GM13977 (cell line): ENCODE measurements at regions not wholly inside any gene's neighbourhood (a gene's known extent, or its start where the extent isn't known, plus 50 kb on each side); places are given as distances from the start of the nearest gene placed in this dataset.

Experiments
- DNase-seq: peaks from one replicate; pipeline ENCODE4 v3.0.0; 2012; ENCODE audit warnings: low spot score
- in situ Hi-C: fragments of 300-500 bp; cut with MboI; formaldehyde crosslinking; loops from one replicate; pipeline ENCODE4 v1.12.0; 2022; ENCODE audit warnings: low sequenced_read_pairs, low pct_unique_long_range_greater_than_20kb, mixed read lengths, inconsistent platforms; ENCODE audit not compliant: unreplicated experiment
- TF ChIP-seq, protein P1 (sequence below): IDR thresholded peaks from 2 replicates; pipeline ENCODE4 v1.5.1; 2012; ENCODE audit warnings: mild to moderate bottlenecking, control low read depth; ENCODE audit not compliant: insufficient read depth; ENCODE audit errors: extremely low read depth, missing control alignments

DNA sequence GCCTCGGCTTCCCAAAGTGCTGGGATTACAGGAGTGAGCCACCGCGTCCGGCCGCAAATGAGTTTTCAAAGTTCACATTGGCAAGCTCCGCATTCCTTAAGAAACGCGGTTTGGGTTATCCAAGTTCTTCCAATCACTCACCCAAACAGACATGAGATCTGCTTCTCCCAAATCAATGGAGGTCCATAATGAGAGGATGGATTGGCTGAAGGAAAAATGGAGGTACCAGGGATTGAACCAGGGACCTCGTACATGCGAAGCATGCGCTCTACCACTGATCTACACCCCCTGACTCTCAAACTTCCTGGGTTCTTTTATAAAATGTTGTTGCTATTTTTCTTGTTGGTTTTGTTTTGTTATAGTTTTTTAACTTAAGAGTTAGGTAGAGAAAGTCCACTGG lies 170.0 kb downstream of the GPX5 start:
- TF ChIP-seq, protein P1, sequence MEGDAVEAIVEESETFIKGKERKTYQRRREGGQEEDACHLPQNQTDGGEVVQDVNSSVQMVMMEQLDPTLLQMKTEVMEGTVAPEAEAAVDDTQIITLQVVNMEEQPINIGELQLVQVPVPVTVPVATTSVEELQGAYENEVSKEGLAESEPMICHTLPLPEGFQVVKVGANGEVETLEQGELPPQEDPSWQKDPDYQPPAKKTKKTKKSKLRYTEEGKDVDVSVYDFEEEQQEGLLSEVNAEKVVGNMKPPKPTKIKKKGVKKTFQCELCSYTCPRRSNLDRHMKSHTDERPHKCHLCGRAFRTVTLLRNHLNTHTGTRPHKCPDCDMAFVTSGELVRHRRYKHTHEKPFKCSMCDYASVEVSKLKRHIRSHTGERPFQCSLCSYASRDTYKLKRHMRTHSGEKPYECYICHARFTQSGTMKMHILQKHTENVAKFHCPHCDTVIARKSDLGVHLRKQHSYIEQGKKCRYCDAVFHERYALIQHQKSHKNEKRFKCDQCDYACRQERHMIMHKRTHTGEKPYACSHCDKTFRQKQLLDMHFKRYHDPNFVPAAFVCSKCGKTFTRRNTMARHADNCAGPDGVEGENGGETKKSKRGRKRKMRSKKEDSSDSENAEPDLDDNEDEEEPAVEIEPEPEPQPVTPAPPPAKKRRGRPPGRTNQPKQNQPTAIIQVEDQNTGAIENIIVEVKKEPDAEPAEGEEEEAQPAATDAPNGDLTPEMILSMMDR: no peak
- DNase-seq: no peak
- in situ Hi-C loops: loop anchor here (25.0 kb wide), 2 partner anchors 317 to 892 kb away; partner anchors contain the start of genes OR2H2 and ZNF311

DNA sequence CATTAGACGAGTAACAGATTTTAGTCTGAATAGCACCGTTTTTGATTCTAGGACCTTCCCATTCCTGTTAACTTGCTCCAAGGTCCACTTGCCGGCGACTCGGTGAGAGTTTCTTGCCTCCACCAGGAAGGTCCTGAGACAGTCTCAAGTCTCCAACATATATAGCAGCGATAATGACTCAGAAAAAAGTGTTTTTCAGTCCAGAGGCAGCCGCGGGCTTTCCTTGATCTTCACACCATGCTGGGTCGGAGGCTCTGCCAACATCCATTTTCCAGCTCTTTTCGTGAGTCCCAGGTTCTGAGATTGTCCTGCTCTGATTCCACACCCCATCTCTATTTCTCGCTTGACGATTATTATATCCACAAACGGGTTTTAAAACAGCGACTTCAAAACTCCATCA lies 170.5 kb downstream of the GPX5 start:
- in situ Hi-C loops: loop anchor here (25.0 kb wide), 2 partner anchors 316 to 891 kb away; partner anchors contain the start of genes OR2H2 and ZNF311
- no peak for DNase-seq
- TF ChIP-seq, protein P1: no peak

DNA sequence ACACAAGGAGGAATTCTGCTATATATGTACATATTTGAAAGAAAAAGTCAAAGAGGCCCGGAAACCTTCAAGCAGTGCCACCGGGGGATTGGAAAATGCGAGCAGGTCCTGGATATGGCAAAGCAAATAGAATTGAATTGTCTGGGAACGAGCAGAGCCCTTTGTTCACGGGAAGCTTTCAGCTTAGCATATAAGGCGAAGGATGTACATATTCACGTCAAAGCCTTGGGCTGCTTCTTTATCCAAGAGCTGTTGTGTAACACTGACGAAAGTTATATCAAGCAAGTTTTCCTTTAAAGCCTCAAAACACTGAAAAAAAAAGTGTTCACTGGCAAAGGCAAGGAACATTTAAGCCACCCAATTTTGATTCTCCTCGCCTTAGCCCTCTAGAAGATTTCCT lies 171.0 kb downstream of the GPX5 start:
- TF ChIP-seq, protein P1: no peak
- DNase-seq: no peak
- in situ Hi-C loops: loop anchor here (25.0 kb wide), 2 partner anchors 316 to 891 kb away; partner anchors contain the start of genes OR2H2 and ZNF311

DNA sequence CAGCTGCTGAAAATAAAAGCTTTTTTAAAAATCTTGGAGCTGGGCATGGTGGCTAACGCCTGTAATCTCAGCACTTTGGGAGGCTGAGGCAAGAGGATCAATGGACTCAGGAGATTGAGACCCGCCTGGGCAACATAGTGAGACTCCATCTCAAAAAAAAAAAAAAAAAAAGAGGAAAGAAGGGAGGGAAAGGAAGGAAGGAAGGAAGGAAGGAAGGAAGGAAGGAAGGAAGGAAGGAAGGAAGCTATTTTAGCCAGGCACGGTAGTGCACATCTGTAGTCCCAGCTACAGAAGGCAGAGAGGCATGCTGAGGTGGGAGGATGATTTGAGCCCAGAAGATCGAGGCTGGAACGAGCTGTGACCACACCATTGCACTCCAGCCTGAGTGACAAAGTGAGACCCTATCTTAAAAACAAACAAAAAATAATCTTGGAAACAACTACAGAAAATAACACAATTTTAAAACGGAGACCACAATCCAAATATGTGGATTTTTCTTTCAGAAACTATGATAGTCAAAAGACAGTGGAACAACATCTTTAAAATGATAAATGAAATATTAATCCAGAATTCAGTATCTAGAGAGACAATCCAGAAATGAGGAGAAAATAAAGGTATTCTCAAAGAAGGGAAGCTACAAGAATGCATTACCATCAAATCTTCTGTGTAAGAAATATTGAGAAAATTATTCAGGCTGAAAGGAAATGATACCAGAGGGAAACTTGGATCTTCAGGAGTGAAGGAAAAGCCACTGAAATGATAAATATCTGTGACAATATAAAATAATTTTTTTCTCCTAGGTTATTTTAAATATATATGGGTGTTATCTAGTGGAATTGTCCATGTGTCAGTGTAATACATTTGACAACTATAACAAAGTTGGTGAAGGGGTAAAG lies 182.0 kb downstream of the GPX5 start:
- DNase-seq: no peak
- in situ Hi-C loops: no loop called here
- TF ChIP-seq, protein P1: no peak

DNA sequence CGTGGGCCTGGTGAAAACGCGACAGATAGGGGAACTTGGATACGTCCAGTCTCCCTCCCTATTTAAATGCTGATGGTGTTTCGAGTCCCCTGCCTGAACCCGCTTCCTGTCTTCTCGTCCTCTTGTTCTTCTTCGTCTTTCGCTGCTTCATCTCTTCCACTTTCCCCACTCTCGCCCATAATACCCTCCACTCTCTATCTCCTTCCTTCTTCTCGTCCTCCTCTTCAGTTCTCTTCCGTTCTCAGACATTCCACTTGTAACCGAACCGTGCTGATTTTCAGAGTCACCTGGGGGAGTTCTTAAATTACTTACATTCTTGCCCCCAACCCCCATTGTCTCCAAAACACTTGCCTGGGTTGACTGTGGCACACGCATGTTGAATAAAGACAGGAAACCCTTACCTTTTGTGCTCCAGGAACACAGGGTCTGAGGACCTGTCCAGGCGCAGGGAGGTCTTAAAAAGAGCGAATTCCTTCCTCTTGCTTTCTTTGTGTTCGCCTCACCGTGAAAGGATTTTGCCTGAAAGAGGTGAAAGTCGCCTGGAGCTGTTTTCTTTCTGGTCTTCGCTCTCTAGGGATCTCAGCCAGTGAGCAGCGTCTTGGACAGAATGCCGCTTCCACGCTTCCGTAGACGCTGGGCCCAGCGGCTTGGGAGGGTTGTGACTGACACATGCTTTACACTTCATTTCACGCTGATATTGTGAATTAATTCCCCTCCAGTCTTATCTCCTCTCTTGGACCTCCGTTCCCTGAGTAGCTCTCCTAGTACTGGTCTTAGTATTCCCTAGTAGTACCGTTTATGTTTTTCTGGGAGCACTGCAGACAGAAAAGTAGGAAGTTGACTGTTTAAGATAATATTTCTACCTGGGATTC lies 184.0 kb downstream of the GPX5 start:
- DNase-seq: no peak
- TF ChIP-seq, protein P1: no peak
- in situ Hi-C loops: no loop called here

DNA sequence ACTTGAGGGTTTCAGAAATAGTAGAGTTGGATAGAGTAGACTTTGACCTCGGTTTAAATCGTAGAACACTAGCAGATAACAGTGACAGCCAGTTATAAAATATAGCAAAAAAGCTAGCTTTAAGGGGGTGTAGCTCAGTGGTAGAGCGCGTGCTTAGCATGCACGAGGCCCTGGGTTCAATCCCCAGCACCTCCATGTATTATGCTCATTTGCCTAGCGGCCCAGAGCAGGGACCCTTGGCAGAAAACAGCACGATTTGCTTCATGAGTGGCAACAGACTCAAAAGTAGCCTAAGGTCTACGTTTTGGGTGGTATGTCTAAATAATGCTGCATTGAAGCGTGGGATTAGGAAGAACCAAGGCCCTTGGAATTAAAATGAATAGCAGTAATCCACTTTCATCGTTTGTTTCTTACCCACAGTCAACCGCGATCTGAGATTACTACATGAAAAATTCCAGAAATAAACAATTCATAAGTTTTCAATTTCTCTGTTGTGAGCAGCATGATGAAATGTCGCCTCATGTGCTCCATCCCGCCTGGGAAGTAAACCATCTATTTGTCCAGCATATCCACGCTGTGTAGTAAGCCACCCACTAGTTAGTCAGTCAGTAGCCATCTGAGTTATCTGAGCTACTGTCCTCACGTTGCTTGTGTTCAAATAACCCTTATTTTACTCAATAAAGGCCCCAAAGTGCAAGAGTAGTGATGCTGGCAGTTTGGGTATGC lies 184.9 kb downstream of the GPX5 start:
- DNase-seq: no peak
- TF ChIP-seq, protein P1: no peak
- in situ Hi-C loops: no loop called here
